H1 (cell line): ENCODE measurements at regions not wholly inside any gene's neighbourhood (a gene's known extent, or its start where the extent isn't known, plus 50 kb on each side); places are given as distances from the start of the nearest gene placed in this dataset.

Source experiments
- CHD2 ChIP-seq: IDR thresholded peaks from 2 replicates; pipeline ENCODE4 v1.6.1; 2012; ENCODE audit warnings: low read length, improper control_type of control experiment
- EZH2 ChIP-seq: fragments of 200-600 bp; sonication (generic); IDR thresholded peaks from 2 replicates; pipeline ENCODE4 v1.7.1; 2012; ENCODE audit warnings: low read depth, mild to moderate bottlenecking, moderate library complexity, low read length, inconsistent platforms; ENCODE audit not compliant: severe bottlenecking
- SUZ12 ChIP-seq: fragments of 200-600 bp; sonication (generic); IDR thresholded peaks from 2 replicates; pipeline ENCODE4 v1.6.1; 2012; ENCODE audit warnings: mild to moderate bottlenecking, inconsistent platforms, low read length, moderate library complexity, mixed read lengths
- YY1 ChIP-seq: IDR thresholded peaks from 2 replicates; pipeline ENCODE4 v1.6.1; 2011; ENCODE audit warnings: low read depth, mild to moderate bottlenecking, low read length
- TF ChIP-seq, protein P1 (sequence below), 3 experiments: IDR thresholded peaks; 1 replicate in 2 of 3; 2 replicates in 1 of 3; pipeline versions ENCODE4 v1.5.1 to v1.6.1; 2011; ENCODE audit warnings: low read length in 3 of 3, mild to moderate bottlenecking in 3 of 3, inconsistent platforms in 2 of 3, low read depth in 1 of 3, moderate library complexity in 1 of 3; ENCODE audit not compliant: insufficient read depth in 1 of 3; ENCODE audit errors: control extremely low read depth in 1 of 3

DNA sequence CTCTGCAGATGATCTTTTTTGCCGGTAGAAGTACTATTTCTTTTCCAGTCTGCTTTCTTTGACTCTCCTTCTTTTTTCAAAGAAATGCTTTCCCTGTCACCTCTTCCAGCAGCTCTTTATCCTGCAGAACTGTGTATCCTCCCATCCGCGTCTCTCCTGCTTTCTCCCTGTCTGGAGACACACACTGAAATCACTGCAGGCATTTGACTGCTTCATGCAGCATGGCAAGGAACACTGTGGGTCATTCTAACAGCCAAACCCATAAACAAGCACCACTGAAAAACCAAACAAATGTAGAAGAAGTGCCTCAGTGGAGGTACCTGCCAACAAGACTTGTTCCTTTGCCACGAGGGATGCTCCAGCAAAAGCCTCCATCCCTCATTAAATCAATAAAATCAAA, 403.7 kb upstream of the CITED2 start:
- TF ChIP-seq SUZ12 (no peak), YY1 (no peak), CHD2 (no peak), EZH2 (no peak)
- TF ChIP-seq, protein P1, sequence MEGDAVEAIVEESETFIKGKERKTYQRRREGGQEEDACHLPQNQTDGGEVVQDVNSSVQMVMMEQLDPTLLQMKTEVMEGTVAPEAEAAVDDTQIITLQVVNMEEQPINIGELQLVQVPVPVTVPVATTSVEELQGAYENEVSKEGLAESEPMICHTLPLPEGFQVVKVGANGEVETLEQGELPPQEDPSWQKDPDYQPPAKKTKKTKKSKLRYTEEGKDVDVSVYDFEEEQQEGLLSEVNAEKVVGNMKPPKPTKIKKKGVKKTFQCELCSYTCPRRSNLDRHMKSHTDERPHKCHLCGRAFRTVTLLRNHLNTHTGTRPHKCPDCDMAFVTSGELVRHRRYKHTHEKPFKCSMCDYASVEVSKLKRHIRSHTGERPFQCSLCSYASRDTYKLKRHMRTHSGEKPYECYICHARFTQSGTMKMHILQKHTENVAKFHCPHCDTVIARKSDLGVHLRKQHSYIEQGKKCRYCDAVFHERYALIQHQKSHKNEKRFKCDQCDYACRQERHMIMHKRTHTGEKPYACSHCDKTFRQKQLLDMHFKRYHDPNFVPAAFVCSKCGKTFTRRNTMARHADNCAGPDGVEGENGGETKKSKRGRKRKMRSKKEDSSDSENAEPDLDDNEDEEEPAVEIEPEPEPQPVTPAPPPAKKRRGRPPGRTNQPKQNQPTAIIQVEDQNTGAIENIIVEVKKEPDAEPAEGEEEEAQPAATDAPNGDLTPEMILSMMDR (IDR thresholded peaks at IDR 0.05; ENCODE audit: control extremely low read depth in 1 of 3, insufficient read depth in 1 of 3, low read depth in 1 of 3, low read length in 3 of 3), result no peak
